HCT116 (cell line): ENCODE measurements at regions not wholly inside any gene's neighbourhood (a gene's known extent, or its start where the extent isn't known, plus 50 kb on each side); places are given as distances from the start of the nearest gene placed in this dataset.
"Not testable (repeated sequence)": the region's sequence is repeated elsewhere in the genome, so short reads cannot be mapped to it uniquely, and the experiment has no call there.

ENCODE experiments used
- ATAC-seq: fragments of 200-7000 bp; cut with Tn5 transposase; 2 replicates; pipeline ENCODE4 v1.9.1; 2020; ENCODE audit warnings: mild to moderate bottlenecking, moderate library complexity
- BruUV-seq: library from RNA; stranded (reverse); fragments of 400-500 nt; replicated peaks from 2 replicates; lab custom pipeline; 2021; lab: Mats Ljungman, UMichigan
- CTCF ChIA-PET: fragments of 300-600 bp; sonication (Branson Sonifier 250); formaldehyde crosslinking; loops from one replicate; lab custom pipeline; 2021; ENCODE audit warnings: antibody characterized with exemption; lab: Charles Lee
- POLR2A ChIA-PET: fragments of 300-600, 350-600 bp; sonication (Branson Sonifier 250); formaldehyde crosslinking; loops from one replicate; lab custom pipeline; 2021; ENCODE audit warnings: antibody characterized with exemption; lab: Charles Lee
- RAD21 ChIA-PET, 2 experiments: fragments of 300-600 bp; sonication (Branson Sonifier 250); formaldehyde crosslinking; loops; one replicate each; lab custom pipeline; 2023; ENCODE audit warnings: low total read pairs in 2 of 2; ENCODE audit not compliant: uncharacterized antibody in 2 of 2, unreplicated experiment in 2 of 2, low non-redundant PET in 1 of 2; lab: Charles Lee
- DNase-seq: peaks from one replicate; pipeline ENCODE4 v3.0.0-alpha.2; 2010; ENCODE audit warnings: low read depth, low spot score
- H2AFZ ChIP-seq: fragments of 200-600 bp; shearing (Covaris generic), sonication (generic); 2 replicates; pipeline ENCODE4 v1.6.1; 2017; ENCODE audit warnings: low read depth, mixed run types, mixed read lengths, antibody characterized with exemption, low read length; ENCODE audit not compliant: poor library complexity, severe bottlenecking
- H3K27ac ChIP-seq: 2 replicates; pipeline ENCODE4 v1.5.1; 2012; ENCODE audit warnings: low read depth, low read length
- H3K27me3 ChIP-seq: fragments of 200-600 bp; sonication (generic); 2 replicates; pipeline ENCODE4 v1.6.1; 2016; ENCODE audit warnings: mixed run types, low read length, mixed read lengths; ENCODE audit not compliant: insufficient read depth
- H3K36me3 ChIP-seq, 2 experiments: fragments of 200-500 bp in 1 of 2; fragments of 200-600 bp in 1 of 2; sonication (Bioruptor generic) in 1 of 2; sonication (generic) in 1 of 2; 2 replicates each; pipeline versions ENCODE4 v1.5.1 to v1.6.1; 2014 to 2016; ENCODE audit warnings: low read length in 2 of 2, inconsistent platforms in 1 of 2, mixed read lengths in 1 of 2, mixed run types in 1 of 2; ENCODE audit not compliant: insufficient read depth in 2 of 2, control insufficient read depth in 1 of 2
- H3K4me1 ChIP-seq, 2 experiments: fragments of 200-600 bp in 1 of 2; sonication (generic) in 1 of 2; 2 replicates each; pipeline versions ENCODE4 v1.5.1 to v1.6.1; 2012 to 2017; ENCODE audit warnings: low read length in 2 of 2, inconsistent platforms in 1 of 2, mild to moderate bottlenecking in 1 of 2, mixed read lengths in 1 of 2, mixed run types in 1 of 2, moderate library complexity in 1 of 2; ENCODE audit not compliant: insufficient read depth in 2 of 2, control insufficient read depth in 1 of 2
- H3K4me2 ChIP-seq: fragments of 200-600 bp; sonication (generic); 2 replicates; pipeline ENCODE4 v1.6.1; 2017; ENCODE audit warnings: mixed run types, low read length, mixed read lengths
- H3K4me3 ChIP-seq, 2 experiments: fragments of 200-600 bp in 1 of 2; sonication (generic) in 1 of 2; replicated peaks in 1 of 2; 2 replicates each; pipeline ENCODE4 v1.5.1; 2011 to 2016; ENCODE audit warnings: low read length in 2 of 2, control low read depth in 1 of 2, low read depth in 1 of 2, mild to moderate bottlenecking in 1 of 2, mixed read lengths in 1 of 2, mixed run types in 1 of 2
- H3K79me2 ChIP-seq: fragments of 200-600 bp; sonication (generic); 2 replicates; pipeline ENCODE4 v1.6.1; 2017; ENCODE audit warnings: mild to moderate bottlenecking, mixed run types, low read length, moderate library complexity, mixed read lengths; ENCODE audit not compliant: insufficient read depth
- H3K9ac ChIP-seq: fragments of 200-600 bp; sonication (generic); 2 replicates; pipeline ENCODE4 v1.6.1; 2016; ENCODE audit warnings: low read length, mixed read lengths
- H3K9me2 ChIP-seq: fragments of 200-600 bp; sonication (generic), shearing (Covaris generic); 2 replicates; pipeline ENCODE4 v1.6.1; 2017; ENCODE audit warnings: mixed run types, mild to moderate bottlenecking, moderate library complexity; ENCODE audit not compliant: insufficient read depth
- H3K9me3 ChIP-seq, 2 experiments: fragments of 200-500 bp in 1 of 2; fragments of 200-600 bp in 1 of 2; sonication (Bioruptor generic) in 1 of 2; sonication (generic) in 1 of 2; 2 replicates each; pipeline ENCODE4 v1.6.1; 2014 to 2017; ENCODE audit warnings: low read length in 2 of 2, mixed read lengths in 2 of 2, inconsistent platforms in 1 of 2, low read depth in 1 of 2, mild to moderate bottlenecking in 1 of 2, mixed run types in 1 of 2, moderate library complexity in 1 of 2; ENCODE audit not compliant: control insufficient read depth in 1 of 2, insufficient read depth in 1 of 2
- H4K20me1 ChIP-seq: fragments of 200-600 bp; sonication (generic), shearing (Covaris generic); 2 replicates; pipeline ENCODE4 v1.6.1; 2017; ENCODE audit warnings: mixed run types, mild to moderate bottlenecking, moderate library complexity; ENCODE audit not compliant: insufficient read depth
- intact Hi-C: fragments of 100-400 bp; cut with micrococcal nuclease; formaldehyde crosslinking; loops from 2 replicates; pipeline ENCODE4 v1.10.0; 2022

DNA sequence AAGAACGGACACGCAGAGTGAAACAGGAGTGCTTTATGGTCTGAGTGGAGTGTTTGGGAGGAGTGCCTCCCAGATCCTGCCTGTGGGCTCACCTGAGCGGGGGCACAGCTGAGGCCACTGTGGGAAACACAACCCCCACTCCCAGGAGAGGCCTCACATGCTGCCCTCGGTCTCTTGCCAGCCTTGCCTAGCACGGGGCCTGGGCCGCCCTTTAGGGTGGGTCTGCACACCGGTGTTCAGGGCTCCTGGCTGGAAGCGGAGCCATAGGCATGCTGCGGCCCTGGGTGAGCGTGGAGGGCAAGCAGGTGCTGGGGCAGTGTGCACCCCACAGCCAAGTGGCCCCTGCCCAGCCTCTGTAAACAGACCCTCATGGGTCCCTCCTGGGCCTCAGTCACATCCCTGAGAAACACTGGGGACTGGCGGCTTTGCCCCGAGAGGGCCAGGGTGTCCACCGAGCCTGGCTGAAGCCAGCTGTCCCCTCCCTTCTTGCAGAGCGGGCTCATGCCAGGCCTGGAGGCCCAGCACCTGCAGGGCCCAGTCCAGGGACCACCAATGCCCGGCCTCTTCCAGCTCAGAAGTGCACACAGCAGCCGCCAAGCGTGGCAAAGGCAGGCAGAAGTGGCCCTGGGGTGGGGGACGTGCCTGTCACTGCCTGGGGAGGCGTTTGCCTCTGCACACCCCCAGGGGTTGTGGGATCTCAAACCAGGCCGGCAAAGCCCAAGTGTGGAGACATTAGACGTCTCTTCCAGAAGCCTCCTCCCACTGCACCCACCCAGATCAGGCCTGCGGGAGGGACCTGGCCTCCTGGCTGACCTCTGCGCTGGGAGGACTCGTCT is 305.9 kb downstream of the CCDC74A start:
- ATAC-seq, CTCF ChIA-PET, H4K20me1 ChIP-seq, H3K9ac ChIP-seq, H3K36me3 ChIP-seq, H3K4me3 ChIP-seq, H3K79me2 ChIP-seq, H3K27me3 ChIP-seq, H3K27ac ChIP-seq, DNase-seq, RAD21 ChIA-PET, POLR2A ChIA-PET, BruUV-seq, H3K9me2 ChIP-seq, H2AFZ ChIP-seq, H3K9me3 ChIP-seq, H3K4me2 ChIP-seq: not testable (repeated sequence)
- peaks cover 3 to 11% of the 10 kb centered on the region in 2 experiments; a peak in 2 of 4 replicates for H3K4me1 ChIP-seq
- intact Hi-C loops, result loop anchor here (5.0 kb wide), 1 partner anchor 421 kb away; no protein-coding TSS in a partner anchor

DNA sequence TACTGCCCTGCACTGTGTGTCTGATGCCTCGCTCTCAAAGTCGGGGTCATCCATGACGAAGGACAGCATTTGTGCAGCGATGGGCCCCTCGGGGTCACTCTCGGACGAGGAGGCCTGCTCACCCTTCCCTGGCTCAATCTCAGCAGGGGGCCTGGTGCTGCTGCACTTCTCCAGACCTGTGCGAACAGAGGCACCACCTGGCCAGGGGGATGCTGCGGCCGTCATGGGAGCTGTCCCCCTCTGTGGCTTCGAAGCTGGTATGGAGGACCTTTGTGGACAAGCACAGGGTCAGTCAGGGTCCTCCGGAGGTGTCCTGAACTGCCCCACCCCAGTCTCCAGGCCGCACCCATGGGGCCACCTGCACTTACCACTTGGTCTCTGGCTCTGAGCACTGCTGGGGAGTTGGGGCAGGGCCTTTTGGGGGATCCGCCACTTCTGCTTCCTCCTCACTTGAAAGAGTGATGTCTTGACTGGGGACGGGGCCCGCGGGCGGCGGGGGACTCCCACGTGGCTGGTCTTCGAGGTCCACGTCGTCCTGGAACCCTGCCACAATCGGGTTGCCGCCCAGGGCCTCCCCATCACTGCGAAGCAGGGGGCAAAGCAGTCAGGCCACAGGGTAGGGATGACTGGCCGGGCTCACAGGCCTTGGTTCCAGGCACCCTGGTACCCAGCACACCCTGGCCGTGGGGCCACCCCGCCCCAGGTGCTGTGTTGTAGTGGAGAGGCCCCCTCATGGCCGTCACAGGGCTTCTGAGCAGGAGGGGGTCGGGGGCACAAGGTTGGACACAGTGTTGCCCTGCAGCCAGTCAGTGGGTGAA is 306.7 kb downstream of the CCDC74A start:
- H3K79me2 ChIP-seq, H4K20me1 ChIP-seq, POLR2A ChIA-PET, ATAC-seq, CTCF ChIA-PET, H3K4me2 ChIP-seq, H3K27ac ChIP-seq, DNase-seq, H2AFZ ChIP-seq, BruUV-seq, H3K9me3 ChIP-seq, RAD21 ChIA-PET, H3K9me2 ChIP-seq, H3K4me3 ChIP-seq, H3K9ac ChIP-seq, H3K27me3 ChIP-seq, H3K36me3 ChIP-seq: not testable (repeated sequence)
- H3K4me1 ChIP-seq, result peaks cover 3 to 11% of the 10 kb centered on the region in 2 experiments; a peak in 2 of 4 replicates
- intact Hi-C loops, result loop anchor here (5.0 kb wide), 1 partner anchor 422 kb away; no protein-coding TSS in a partner anchor

DNA sequence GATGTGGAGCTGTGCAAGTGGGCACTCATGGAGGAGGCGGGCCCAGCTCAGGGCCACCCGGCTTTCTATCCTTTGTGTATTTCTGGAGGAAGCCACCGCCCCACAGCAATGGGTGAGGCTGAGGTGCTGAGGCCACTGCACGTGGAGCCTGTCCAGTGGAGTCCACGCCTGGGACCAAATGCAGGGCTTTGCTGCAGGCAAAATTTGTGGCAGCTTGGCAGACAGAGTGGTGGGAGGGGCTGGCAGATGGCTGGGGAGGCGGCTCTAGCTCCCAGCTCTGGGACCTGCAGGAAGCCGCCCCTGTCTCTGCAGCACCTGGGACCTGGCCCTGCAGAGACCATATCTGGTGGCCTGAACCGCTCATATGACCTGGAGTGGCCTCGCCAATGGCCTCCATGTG is 307.3 kb downstream of the CCDC74A start:
- H3K27ac ChIP-seq, H3K36me3 ChIP-seq, H2AFZ ChIP-seq, H3K4me3 ChIP-seq, ATAC-seq, RAD21 ChIA-PET, POLR2A ChIA-PET, H3K4me2 ChIP-seq, BruUV-seq, H3K9ac ChIP-seq, H3K27me3 ChIP-seq, H3K9me2 ChIP-seq, DNase-seq, CTCF ChIA-PET, H3K9me3 ChIP-seq, H3K79me2 ChIP-seq, H4K20me1 ChIP-seq, intact Hi-C loops: not testable (repeated sequence)
- H3K4me1 ChIP-seq, result peaks cover 3 to 11% of the 10 kb centered on the region in 2 experiments; a peak in 2 of 4 replicates
